Neural cell (in vitro differentiated cells): ENCODE measurements at regions not wholly inside any gene's neighbourhood (a gene's known extent, or its start where the extent isn't known, plus 50 kb on each side); places are given as distances from the start of the nearest gene placed in this dataset.

Source experiments
- CTCF ChIP-seq: fragments of 450-650 bp; IDR thresholded peaks from 2 replicates; pipeline ENCODE4 v1.5.1; 2014; ENCODE audit warnings: antibody characterized with exemption, mild to moderate bottlenecking, moderate library complexity; ENCODE audit not compliant: poor library complexity, severe bottlenecking
- EP300 ChIP-seq: fragments of 450-650 bp; conservative IDR thresholded peaks from 2 replicates; pipeline ENCODE4 v1.6.1; 2014; ENCODE audit warnings: antibody characterized with exemption, mild to moderate bottlenecking, moderate library complexity; ENCODE audit not compliant: poor library complexity, severe bottlenecking
- EZH2 ChIP-seq: fragments of 200-600, 300-800 bp; shearing (Covaris generic), sonication (generic); IDR thresholded peaks from 2 replicates; pipeline ENCODE4 v1.6.1; 2014; ENCODE audit warnings: antibody characterized with exemption, low read length, borderline replicate concordance, mild to moderate bottlenecking; ENCODE audit not compliant: insufficient read depth, poor library complexity, severe bottlenecking
- MXI1 ChIP-seq: fragments of 450-650 bp; conservative IDR thresholded peaks from 2 replicates; pipeline ENCODE4 v1.6.1; 2014; ENCODE audit warnings: antibody characterized with exemption, mild to moderate bottlenecking; ENCODE audit not compliant: poor library complexity, severe bottlenecking
- POLR2AphosphoS5 ChIP-seq: IDR thresholded peaks from 2 replicates; pipeline ENCODE4 v1.6.1; 2012
- RAD21 ChIP-seq: fragments of 450-650 bp; conservative IDR thresholded peaks from 2 replicates; pipeline ENCODE4 v1.6.1; 2014; ENCODE audit warnings: antibody characterized with exemption, mild to moderate bottlenecking, moderate library complexity
- REST ChIP-seq: IDR thresholded peaks from 2 replicates; pipeline ENCODE4 v1.6.1; 2012; ENCODE audit warnings: borderline replicate concordance
- SMC3 ChIP-seq: fragments of 450-650 bp; conservative IDR thresholded peaks from 2 replicates; pipeline ENCODE4 v1.6.1; 2014; ENCODE audit warnings: antibody characterized with exemption, mild to moderate bottlenecking, moderate library complexity; ENCODE audit not compliant: poor library complexity

GRCh38 chr10:106498675-106499074 lies 665.8 kb downstream of the SORCS1 start:
- TF ChIP-seq REST (no peak), CTCF (no peak), EZH2 (no peak), RAD21 (no peak), MXI1 (no peak), SMC3 (no peak), EP300 (no peak), POLR2AphosphoS5 (no peak)
